ENCODE measurements at regions not wholly inside any gene's neighbourhood (a gene's known extent, or its start where the extent isn't known, plus 50 kb on each side); places are given as distances from the start of the nearest gene placed in this dataset.
A peak's percentile ranks its signal among the peaks of the same experiment; 100 is the strongest.
"Not testable (repeated sequence)": the region's sequence is repeated elsewhere in the genome, so short reads cannot be mapped to it uniquely, and the experiment has no call there.

- ATAC-seq (no peak), DNase-seq (no peak)
- intact Hi-C loops (cut with DNase I) = loop anchor here in 1 of 2 donors (10.0 kb wide), 1 partner anchor 177 kb away; no protein-coding TSS in a partner anchor
Measured at GRCh38 chr5:169531631-169532030, 51.9 kb upstream of the SPDL1 start.

- ATAC-seq (no peak), DNase-seq (no peak)
- intact Hi-C loops (cut with DNase I) = no loop called here
Measured at GRCh38 chr5:169527863-169528262, 55.7 kb upstream of the SPDL1 start.

- intact Hi-C loops (cut with DNase I) = no loop called here
- DNase-seq (no peak), ATAC-seq (no peak)
Measured at GRCh38 chr5:169527066-169527465, 56.5 kb upstream of the SPDL1 start.

- intact Hi-C loops (cut with DNase I) = no loop called here
- DNase-seq (no peak), ATAC-seq (no peak)
Measured at GRCh38 chr5:169522851-169523250, 60.7 kb upstream of the SPDL1 start.

GRCh38 chr5:169521366-169521983, 62.1 kb upstream of the SPDL1 start:
- DNase-seq (peak; percentile 55), ATAC-seq (peak; percentile 76 to 90)
- intact Hi-C loops (cut with DNase I) = no loop called here

GRCh38 chr5:169519358-169519757, 64.2 kb upstream of the SPDL1 start:
- no peak for ATAC-seq
- no peak for DNase-seq
- intact Hi-C loops (cut with DNase I) = no loop called here

- intact Hi-C loops (cut with DNase I); ATAC-seq; DNase-seq: not testable (repeated sequence)
Measured at GRCh38 chr5:169518779-169519178, 64.8 kb upstream of the SPDL1 start.

GRCh38 chr5:169512385-169512784, 71.2 kb upstream of the SPDL1 start:
- DNase-seq (no peak), ATAC-seq (no peak)
- intact Hi-C loops (cut with DNase I) = no loop called here

GRCh38 chr5:169511708-169512107, 71.9 kb upstream of the SPDL1 start:
- ATAC-seq (no peak), DNase-seq (no peak)
- intact Hi-C loops (cut with DNase I) = no loop called here

- ATAC-seq = peak in 1 of 2 donors; percentile 53
- intact Hi-C loops (cut with DNase I) = no loop called here
- DNase-seq = no peak
Measured at GRCh38 chr5:169507051-169507450, 76.5 kb upstream of the SPDL1 start.

GRCh38 chr5:169503886-169504285, 79.7 kb upstream of the SPDL1 start:
- intact Hi-C loops (cut with DNase I) = no loop called here
- DNase-seq = no peak
- no peak for ATAC-seq

GRCh38 chr5:169499990-169500505, 83.5 kb upstream of the SPDL1 start:
- intact Hi-C loops (cut with DNase I) = no loop called here

GRCh38 chr5:169496878-169497277, 86.7 kb upstream of the SPDL1 start:
- no peak for ATAC-seq
- intact Hi-C loops (cut with DNase I) = no loop called here
- no peak for DNase-seq

More at GRCh38 chr5:169499990-169500505, 83.5 kb upstream of the SPDL1 start:
- no peak for DNase-seq
- no peak for ATAC-seq

- intact Hi-C loops (cut with DNase I) = no loop called here
- ATAC-seq (peak; percentile 57 to 72), DNase-seq (no peak)
Measured at GRCh38 chr5:169494941-169495548, 88.5 kb upstream of the SPDL1 start.

- intact Hi-C loops (cut with DNase I) = no loop called here
- no peak for ATAC-seq
- no peak for DNase-seq
Measured at GRCh38 chr5:169494383-169494935, 89.1 kb upstream of the SPDL1 start.

- DNase-seq = no peak
- intact Hi-C loops (cut with DNase I) = no loop called here
- no peak for ATAC-seq
Measured at GRCh38 chr5:169474226-169474625, 109.3 kb upstream of the SPDL1 start.

GRCh38 chr5:169472544-169472943, 111.0 kb upstream of the SPDL1 start:
- intact Hi-C loops (cut with DNase I) = no loop called here
- DNase-seq = no peak
- ATAC-seq = no peak

GRCh38 chr5:169471021-169471420, 112.6 kb upstream of the SPDL1 start:
- DNase-seq = no peak
- intact Hi-C loops (cut with DNase I) = no loop called here
- no peak for ATAC-seq

GRCh38 chr5:169467041-169467771, 116.4 kb upstream of the SPDL1 start:
- no peak for DNase-seq
- intact Hi-C loops (cut with DNase I) = no loop called here
- ATAC-seq = no peak

GRCh38 chr5:169460896-169461295, 122.7 kb upstream of the SPDL1 start:
- ATAC-seq (no peak), DNase-seq (no peak)
- intact Hi-C loops (cut with DNase I) = no loop called here

Measured in left cardiac atrium (tissue), 4 donors.